Upper lobe of right lung (tissue), 1 donor: ENCODE measurements at regions not wholly inside any gene's neighbourhood (a gene's known extent, or its start where the extent isn't known, plus 50 kb on each side); places are given as distances from the start of the nearest gene placed in this dataset.

Source experiments
- ATAC-seq: fragments of 200-7000 bp; cut with Tn5 transposase; one replicate; pipeline ENCODE4 v1.9.1; 2020; ENCODE audit warnings: mild to moderate bottlenecking, moderate library complexity
- DNase-seq: peaks from one replicate; pipeline ENCODE4 v3.0.0-alpha.2; 2020
- H3K27ac ChIP-seq: fragments of 200-600 bp; one replicate; pipeline ENCODE4 v1.8.0; 2022
- H3K27me3 ChIP-seq: fragments of 200-600 bp; one replicate; pipeline ENCODE4 v1.8.0; 2022; ENCODE audit warnings: mild to moderate bottlenecking
- H3K36me3 ChIP-seq: fragments of 200-600 bp; one replicate; pipeline ENCODE4 v1.8.0; 2022
- H3K4me1 ChIP-seq: fragments of 200-600 bp; one replicate; pipeline ENCODE4 v1.8.0; 2022
- H3K4me3 ChIP-seq: fragments of 200-600 bp; one replicate; pipeline ENCODE4 v1.8.0; 2022; ENCODE audit warnings: mild to moderate bottlenecking
- H3K9me3 ChIP-seq: fragments of 200-600 bp; one replicate; pipeline ENCODE4 v1.8.0; 2022
- CTCF ChIP-seq: fragments of 200-600 bp; IDR thresholded peaks from one replicate; pipeline ENCODE4 v1.8.0; 2022; ENCODE audit warnings: antibody characterized with exemption
- intact Hi-C: fragments of 100-400 bp; cut with DNase I; formaldehyde crosslinking; loops from one replicate; pipeline ENCODE4 v1.11.0; 2022
- donor health status: DM: no; HTN: yes; CAD: no; lungs with severe emphysema.

- intact Hi-C loops: no loop called here
- Histone ChIP-seq H3K36me3 (no peaks in the 10 kb centered on the region), H3K4me3 (no peak overlapping the region), H3K27me3 (no peaks in the 10 kb centered on the region), H3K27ac (no peak overlapping the region), H3K4me1 (no peaks in the 10 kb centered on the region), H3K9me3 (no peaks in the 10 kb centered on the region)
- ATAC-seq (no peak), DNase-seq (no peak)
- TF ChIP-seq CTCF: no peak
Observed at GRCh38 chr3:182438398-182438797, 354.9 kb upstream of the ATP11B start.

GRCh38 chr3:182440101-182440500, 353.2 kb upstream of the ATP11B start:
- ATAC-seq: no peak
- H3K36me3 ChIP-seq: no peaks in the 10 kb centered on the region
- H3K9me3 ChIP-seq: no peaks in the 10 kb centered on the region
- intact Hi-C loops: no loop called here
- H3K27me3 ChIP-seq: no peaks in the 10 kb centered on the region
- TF ChIP-seq CTCF: no peak
- H3K4me3 ChIP-seq: no peak overlapping the region
- H3K27ac ChIP-seq: no peak overlapping the region
- H3K4me1 ChIP-seq: no peaks in the 10 kb centered on the region
- no peak for DNase-seq

GRCh38 chr3:182445576-182445975, 347.7 kb upstream of the ATP11B start:
- Histone ChIP-seq H3K4me1 (no peaks in the 10 kb centered on the region), H3K4me3 (no peak overlapping the region), H3K27me3 (no peaks in the 10 kb centered on the region), H3K9me3 (no peaks in the 10 kb centered on the region), H3K36me3 (no peaks in the 10 kb centered on the region), H3K27ac (no peak overlapping the region)
- DNase-seq: no peak
- no peak for ATAC-seq
- intact Hi-C loops: no loop called here
- TF ChIP-seq CTCF: no peak

- ATAC-seq: no peak
- Histone ChIP-seq H3K27ac (no peak overlapping the region), H3K27me3 (no peaks in the 10 kb centered on the region), H3K4me3 (no peak overlapping the region), H3K36me3 (no peaks in the 10 kb centered on the region), H3K4me1 (no peaks in the 10 kb centered on the region), H3K9me3 (no peaks in the 10 kb centered on the region)
- DNase-seq: no peak
- no peak for TF ChIP-seq CTCF
- intact Hi-C loops: no loop called here
Observed at GRCh38 chr3:182450942-182451787, 342.1 kb upstream of the ATP11B start.

- Histone ChIP-seq H3K9me3 (no peaks in the 10 kb centered on the region), H3K27ac (no peak overlapping the region), H3K36me3 (no peaks in the 10 kb centered on the region), H3K27me3 (no peaks in the 10 kb centered on the region), H3K4me3 (no peak overlapping the region), H3K4me1 (no peaks in the 10 kb centered on the region)
- TF ChIP-seq CTCF: no peak
- intact Hi-C loops: no loop called here
- no peak for ATAC-seq
- DNase-seq: no peak
Observed at GRCh38 chr3:182451871-182452270, 341.4 kb upstream of the ATP11B start.
